HG03342 (cell line): ENCODE measurements at regions not wholly inside any gene's neighbourhood (a gene's known extent, or its start where the extent isn't known, plus 50 kb on each side); places are given as distances from the start of the nearest gene placed in this dataset.
"Not testable (repeated sequence)": the region's sequence is repeated elsewhere in the genome, so short reads cannot be mapped to it uniquely, and the experiment has no call there.

Experiments
- ATAC-seq: cut with Tn5 transposase; IDR thresholded peaks from one replicate; pipeline ENCODE4 v1.9.1; 2021; ENCODE audit warnings: mild to moderate bottlenecking, moderate library complexity; ENCODE audit not compliant: unreplicated experiment

DNA sequence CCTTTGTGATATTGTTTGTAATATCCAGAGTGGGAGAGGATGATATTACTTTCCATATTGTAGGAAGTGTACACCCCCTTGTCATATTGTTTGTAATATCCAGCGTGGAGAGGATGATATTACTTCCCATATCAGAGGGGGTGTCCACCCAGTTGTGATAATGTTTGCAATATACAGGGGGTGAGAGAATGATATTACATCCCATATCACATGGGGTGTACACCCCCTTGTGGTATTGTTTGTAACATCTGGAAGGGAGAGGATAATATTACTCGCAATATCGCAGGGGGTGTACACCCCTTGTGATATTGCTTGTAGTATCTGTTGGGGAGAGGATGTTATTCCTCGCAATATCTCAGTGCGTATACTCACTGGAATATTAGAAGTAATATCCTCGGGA is 61.5 kb downstream of the PRSS23 start:
- ATAC-seq: no peak

DNA sequence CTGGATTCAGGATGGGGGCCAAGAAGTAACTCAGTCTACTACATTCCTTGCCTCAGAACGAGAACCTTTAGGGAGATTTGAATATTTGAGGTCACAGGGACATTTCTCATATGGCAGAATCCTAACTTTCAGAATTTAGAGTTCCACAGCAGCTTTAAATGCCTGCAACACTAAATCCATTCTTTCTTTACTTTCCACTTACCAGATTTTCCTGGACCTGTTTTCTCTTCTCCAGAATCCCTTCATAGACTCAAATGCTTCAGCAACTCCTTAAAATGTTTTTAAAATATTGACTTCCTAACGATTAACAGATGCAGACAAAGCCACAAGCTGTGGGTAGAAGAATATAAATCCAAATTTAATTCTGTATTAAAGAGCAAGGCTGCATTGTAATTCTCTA is 63.1 kb downstream of the PRSS23 start:
- no peak for ATAC-seq

DNA sequence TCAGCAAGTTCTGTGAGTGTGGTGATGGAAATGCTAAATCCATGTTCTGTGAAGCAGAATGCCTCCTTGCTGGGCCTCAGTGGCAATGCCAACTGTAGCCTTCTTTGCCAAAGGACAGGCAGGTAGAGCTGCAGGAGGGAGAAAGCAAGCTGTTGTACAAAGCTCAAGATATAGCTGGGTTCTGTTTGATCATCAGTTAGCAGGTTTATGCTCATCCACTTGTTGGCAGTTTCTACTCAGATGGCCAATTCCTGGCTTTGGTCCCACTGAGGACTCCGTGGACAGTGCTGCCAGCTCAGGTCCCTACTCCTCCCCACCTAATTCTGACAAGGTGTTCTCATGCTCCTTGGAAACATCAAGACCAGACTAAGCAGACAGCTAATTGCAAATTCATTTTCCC is 65.1 kb downstream of the PRSS23 start:
- no peak for ATAC-seq

DNA sequence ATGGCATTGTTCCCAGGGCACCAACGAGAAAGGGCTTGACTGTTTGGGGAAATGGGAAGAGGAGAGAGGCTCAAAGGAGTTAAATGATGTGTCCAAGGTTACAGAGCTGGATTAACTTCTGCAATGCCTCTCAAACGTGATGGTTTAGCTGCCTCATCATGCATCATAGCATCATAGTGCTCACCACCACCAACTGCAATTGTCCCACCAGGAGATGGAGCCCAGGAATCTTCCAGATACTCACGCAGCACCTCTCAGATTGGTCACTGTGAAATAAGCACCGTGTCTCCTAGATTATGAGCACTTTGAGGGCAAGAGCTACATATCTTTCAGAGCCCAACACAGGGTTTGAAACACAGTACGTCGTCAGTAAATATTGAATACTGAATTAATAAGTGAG is 69.2 kb downstream of the PRSS23 start:
- ATAC-seq: no peak

- peak; percentile 86 for ATAC-seq
These were observed 69.7 kb downstream of the PRSS23 start for GRCh38 chr11:86869966-86870570.

GRCh38 chr11:86873573-86874083 is 73.3 kb downstream of the PRSS23 start:
- ATAC-seq: no peak

DNA sequence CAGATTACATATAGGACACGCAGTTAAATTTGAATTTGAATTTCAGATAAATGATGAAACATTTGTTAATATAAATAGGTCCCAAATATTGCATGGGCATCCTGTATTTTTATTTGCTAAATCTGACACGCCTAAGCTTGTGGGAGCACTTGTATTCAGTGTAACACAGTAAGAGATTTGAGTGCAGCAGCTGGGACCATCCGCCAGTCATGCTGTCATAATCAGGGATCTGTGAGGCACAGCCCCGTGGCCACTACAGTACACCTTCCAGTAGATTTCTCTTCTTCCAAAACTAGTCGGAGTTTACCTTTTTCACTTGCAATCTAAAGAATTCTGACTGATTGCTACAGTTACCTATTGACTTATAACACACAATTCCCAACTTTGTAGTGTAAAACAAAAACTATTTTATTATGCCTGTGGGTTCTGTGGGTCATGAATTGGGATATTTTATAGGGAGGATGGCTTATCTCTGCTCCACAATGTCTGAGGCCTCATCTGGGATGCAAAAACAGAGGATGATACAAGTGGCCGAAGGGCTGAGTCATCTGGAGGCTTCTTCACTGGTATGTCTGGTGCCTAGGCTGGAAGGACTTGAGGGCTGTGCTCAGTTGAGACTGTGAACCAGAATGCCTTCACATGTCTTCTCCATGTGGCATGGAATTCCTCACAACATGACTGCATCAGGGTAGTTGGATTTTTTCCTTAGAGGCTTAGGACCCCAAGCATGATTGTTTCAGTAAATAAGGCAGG is 74.1 kb downstream of the PRSS23 start:
- no peak for ATAC-seq

- ATAC-seq: no peak
These were observed 76.4 kb downstream of the PRSS23 start for GRCh38 chr11:86876716-86877234.

GRCh38 chr11:86877503-86877902 is 77.2 kb downstream of the PRSS23 start:
- ATAC-seq: no peak

- ATAC-seq: not testable (repeated sequence)
These were observed 76.0 kb downstream of the FZD4 start for GRCh38 chr11:86879241-86879640.

DNA sequence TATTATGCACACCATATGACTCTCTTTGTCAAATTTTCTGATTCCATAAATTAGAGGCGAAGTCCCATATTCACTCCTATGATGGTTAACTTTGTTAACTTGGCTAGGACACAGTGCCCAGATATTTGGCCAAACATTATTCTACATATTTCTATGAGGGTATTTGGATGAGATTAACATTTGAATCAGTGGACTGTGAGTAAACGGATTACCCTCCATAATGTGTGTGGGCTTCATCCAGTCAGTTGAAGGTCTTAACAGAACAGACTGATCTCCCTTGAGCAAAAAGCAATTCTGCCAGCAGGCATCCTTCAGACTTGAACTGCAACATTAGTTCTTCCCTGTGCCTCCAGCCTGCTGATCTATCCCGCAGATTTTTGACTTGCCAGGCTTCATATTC is 69.9 kb downstream of the FZD4 start:
- no peak for ATAC-seq

GRCh38 chr11:86888164-86889000 is 66.8 kb downstream of the FZD4 start:
- ATAC-seq: no peak

DNA sequence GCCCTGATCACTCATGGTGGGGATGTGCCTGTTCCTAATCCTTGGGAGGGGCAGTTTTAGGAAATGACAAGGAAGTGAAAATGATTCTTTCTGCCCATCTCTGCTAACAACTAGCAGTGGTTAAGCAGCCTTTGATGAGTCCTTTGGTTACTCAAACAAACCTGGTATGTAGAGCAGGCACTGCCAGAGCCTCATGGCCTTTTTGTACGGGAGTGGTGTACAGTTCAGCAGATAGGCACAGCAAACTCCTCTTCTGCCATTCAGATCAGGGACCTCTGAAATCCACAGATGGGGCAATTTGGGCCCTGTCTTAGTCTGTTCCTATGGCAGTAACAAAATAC is 66.2 kb downstream of the FZD4 start:
- ATAC-seq: no peak

DNA sequence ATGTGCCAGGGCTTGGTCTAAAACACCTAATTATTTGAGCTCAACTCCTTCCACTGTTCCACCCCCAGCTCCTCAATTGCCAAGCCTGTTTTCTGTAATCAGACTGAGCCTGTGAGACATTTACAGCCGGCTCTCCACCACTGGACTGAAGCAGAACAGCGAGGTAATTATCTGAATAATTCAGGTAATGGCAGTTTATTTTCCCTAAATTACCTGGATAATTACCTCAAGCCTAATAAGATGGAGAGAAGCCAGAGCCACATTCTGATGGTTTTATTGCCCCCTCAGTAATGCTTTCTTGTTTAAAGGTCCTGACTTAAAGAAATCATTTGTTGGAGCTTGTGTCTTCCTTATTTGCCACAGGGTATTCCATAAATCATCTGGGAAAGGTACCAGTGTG is 64.2 kb downstream of the FZD4 start:
- no peak for ATAC-seq

- ATAC-seq: no peak
These were observed 62.0 kb downstream of the FZD4 start for GRCh38 chr11:86893235-86893634.
